CD4-positive, alpha-beta memory T cell (primary cell): ENCODE measurements at regions not wholly inside any gene's neighbourhood (a gene's known extent, or its start where the extent isn't known, plus 50 kb on each side); places are given as distances from the start of the nearest gene placed in this dataset.
"Not testable (repeated sequence)": the region's sequence is repeated elsewhere in the genome, so short reads cannot be mapped to it uniquely, and the experiment has no call there.

Experiments used
- CTCF ChIA-PET: fragments of 350-600 bp; sonication (Branson Sonifier 250); formaldehyde crosslinking; loops from one replicate; lab custom pipeline; 2021; ENCODE audit warnings: inconsistent platforms; ENCODE audit not compliant: partially characterized antibody; lab: Charles Lee
- POLR2A ChIA-PET: fragments of 350-600 bp; sonication (Branson Sonifier 250); formaldehyde crosslinking; loops from one replicate; lab custom pipeline; 2021; ENCODE audit not compliant: partially characterized antibody; lab: Charles Lee
- DNase-seq, 5 donors: peaks; one replicate each; pipeline versions ENCODE4 v3.0.0 to v3.0.0-alpha.2; 2020 to 2022; ENCODE audit warnings: mixed read lengths in 1 of 5
- H3K27ac ChIP-seq: one replicate; pipeline ENCODE4 v1.7.0; 2013; ENCODE audit warnings: low read depth, low read length
- H3K27me3 ChIP-seq: 2 replicates; pipeline ENCODE4 v1.7.0; 2013; ENCODE audit warnings: mild to moderate bottlenecking, low read length, moderate library complexity; ENCODE audit not compliant: insufficient read depth
- H3K36me3 ChIP-seq: 2 replicates; pipeline ENCODE4 v1.7.0; 2013; ENCODE audit warnings: mild to moderate bottlenecking, low read length, moderate library complexity; ENCODE audit not compliant: insufficient read depth
- H3K4me1 ChIP-seq: 2 replicates; pipeline ENCODE4 v1.7.0; 2013; ENCODE audit warnings: mild to moderate bottlenecking, low read length, moderate library complexity; ENCODE audit not compliant: insufficient read depth
- H3K4me3 ChIP-seq, 2 donors: one replicate each; pipeline ENCODE4 v1.7.0; 2013; ENCODE audit warnings: low read length in 2 of 2, mild to moderate bottlenecking in 1 of 2
- H3K9me3 ChIP-seq, 2 donors: one replicate each; pipeline ENCODE4 v1.7.0; 2013; ENCODE audit warnings: low read length in 2 of 2, control low read depth in 1 of 2; ENCODE audit not compliant: control insufficient read depth in 1 of 2
- H3K27ac Mint-ChIP-seq, 7 donors: one replicate each; pipeline ENCODE4 v1.8.0; 2020 to 2021; ENCODE audit warnings: mixed read lengths in 7 of 7, mild to moderate bottlenecking in 6 of 7, inconsistent platforms in 3 of 7, moderate library complexity in 3 of 7
- H3K27me3 Mint-ChIP-seq, 2 donors: one replicate each; pipeline ENCODE4 v1.8.0; 2020 to 2021; ENCODE audit warnings: mixed read lengths in 2 of 2
- H3K36me3 Mint-ChIP-seq, 2 donors: one replicate each; pipeline ENCODE4 v1.8.0; 2020 to 2021; ENCODE audit warnings: mixed read lengths in 2 of 2, inconsistent platforms in 1 of 2, mild to moderate bottlenecking in 1 of 2
- H3K4me1 Mint-ChIP-seq, 4 donors: one replicate each; pipeline ENCODE4 v1.8.0; 2020 to 2021; ENCODE audit warnings: mixed read lengths in 4 of 4, mild to moderate bottlenecking in 1 of 4
- H3K4me3 Mint-ChIP-seq, 8 donors: one replicate each; pipeline ENCODE4 v1.8.0; 2020 to 2021; ENCODE audit warnings: mixed read lengths in 8 of 8, mild to moderate bottlenecking in 7 of 8, moderate library complexity in 6 of 8, inconsistent platforms in 3 of 8
- H3K9me3 Mint-ChIP-seq, 8 donors: one replicate each; pipeline ENCODE4 v1.8.0; 2020 to 2021; ENCODE audit warnings: mixed read lengths in 8 of 8, mild to moderate bottlenecking in 5 of 8, inconsistent platforms in 3 of 8, moderate library complexity in 1 of 8
- intact Hi-C: fragments of 100-400 bp; cut with micrococcal nuclease; formaldehyde crosslinking; loops from one replicate; pipeline ENCODE4 v1.15.1; 2023

- H3K9me3 Mint-ChIP-seq, result peaks cover 6 to 44% (median 27%) of the 10 kb centered on the region in 8 donors
- CTCF ChIA-PET, POLR2A ChIA-PET, H3K27ac Mint-ChIP-seq, H3K27ac ChIP-seq, H3K36me3 Mint-ChIP-seq, H3K4me1 ChIP-seq, H3K4me3 ChIP-seq, H3K4me3 Mint-ChIP-seq, H3K36me3 ChIP-seq, H3K27me3 ChIP-seq, intact Hi-C loops, H3K9me3 ChIP-seq, H3K27me3 Mint-ChIP-seq, H3K4me1 Mint-ChIP-seq, DNase-seq: not testable (repeated sequence)
Observed at GRCh38 chr4:138577826-138578225, 335.7 kb upstream of the SLC7A11 start.

- Mint-ChIP-seq H3K27me3 (no peaks in the 10 kb centered on the region), H3K36me3 (no peaks in the 10 kb centered on the region), H3K27ac (no peak overlapping the region), H3K4me3 (no peak overlapping the region), H3K4me1 (no peaks in the 10 kb centered on the region), H3K9me3 (peaks cover 9 to 44% (median 26%) of the 10 kb centered on the region in 8 donors)
- POLR2A ChIA-PET, result no interaction called here
- no peak overlapping the region for H3K27ac ChIP-seq
- peaks cover 0 to 7% of the 10 kb centered on the region in 2 donors for H3K9me3 ChIP-seq
- CTCF ChIA-PET, result no interaction called here
- H3K4me3 ChIP-seq, result no peak overlapping the region
- H3K4me1 ChIP-seq, result no peaks in the 10 kb centered on the region
- intact Hi-C loops, result no loop called here
- H3K36me3 ChIP-seq, result no peaks in the 10 kb centered on the region
- no peak for DNase-seq
- no peaks in the 10 kb centered on the region for H3K27me3 ChIP-seq
Observed at GRCh38 chr4:138577145-138577544, 335.0 kb upstream of the SLC7A11 start.

GRCh38 chr4:138576684-138577083, 334.5 kb upstream of the SLC7A11 start:
- peaks cover 10 to 41% (median 26%) of the 10 kb centered on the region in 8 donors for H3K9me3 Mint-ChIP-seq
- no peaks in the 10 kb centered on the region for H3K27me3 Mint-ChIP-seq
- H3K4me1 Mint-ChIP-seq, result no peaks in the 10 kb centered on the region
- CTCF ChIA-PET, result no interaction called here
- peaks cover 0 to 7% of the 10 kb centered on the region in 2 donors for H3K9me3 ChIP-seq
- POLR2A ChIA-PET, result no interaction called here
- no peaks in the 10 kb centered on the region for H3K36me3 Mint-ChIP-seq
- no peak overlapping the region for H3K4me3 Mint-ChIP-seq
- no peaks in the 10 kb centered on the region for H3K27me3 ChIP-seq
- H3K4me3 ChIP-seq, result no peak overlapping the region
- DNase-seq, result no peak
- no peaks in the 10 kb centered on the region for H3K36me3 ChIP-seq
- no peaks in the 10 kb centered on the region for H3K4me1 ChIP-seq
- H3K27ac ChIP-seq, result no peak overlapping the region
- intact Hi-C loops, result no loop called here
- no peak overlapping the region for H3K27ac Mint-ChIP-seq

GRCh38 chr4:138573246-138573645, 331.1 kb upstream of the SLC7A11 start:
- Histone ChIP-seq H3K9me3 (peaks cover 0 to 7% of the 10 kb centered on the region in 2 donors), H3K4me3 (no peak overlapping the region), H3K27me3 (no peaks in the 10 kb centered on the region), H3K4me1 (no peaks in the 10 kb centered on the region), H3K27ac (no peak overlapping the region), H3K36me3 (no peaks in the 10 kb centered on the region)
- H3K9me3 Mint-ChIP-seq, result peaks cover 9 to 27% (median 16%) of the 10 kb centered on the region in 8 donors
- H3K4me1 Mint-ChIP-seq, result no peaks in the 10 kb centered on the region
- ChIA-PET CTCF (no interaction called here), POLR2A (no interaction called here)
- no peak overlapping the region for H3K4me3 Mint-ChIP-seq
- no peaks in the 10 kb centered on the region for H3K27me3 Mint-ChIP-seq
- no peak overlapping the region for H3K27ac Mint-ChIP-seq
- no peak for DNase-seq
- intact Hi-C loops, result no loop called here
- no peaks in the 10 kb centered on the region for H3K36me3 Mint-ChIP-seq

GRCh38 chr4:138572007-138572406, 329.9 kb upstream of the SLC7A11 start:
- Histone ChIP-seq H3K27me3 (no peaks in the 10 kb centered on the region), H3K36me3 (no peaks in the 10 kb centered on the region), H3K27ac (no peak overlapping the region), H3K4me1 (no peaks in the 10 kb centered on the region), H3K4me3 (no peak overlapping the region), H3K9me3 (peaks cover 0 to 7% of the 10 kb centered on the region in 2 donors)
- H3K36me3 Mint-ChIP-seq, result no peaks in the 10 kb centered on the region
- no peak for DNase-seq
- POLR2A ChIA-PET, result no interaction called here
- intact Hi-C loops, result no loop called here
- H3K4me1 Mint-ChIP-seq, result no peaks in the 10 kb centered on the region
- no peaks in the 10 kb centered on the region for H3K27me3 Mint-ChIP-seq
- no peak overlapping the region for H3K27ac Mint-ChIP-seq
- peaks cover 2 to 18% (median 8%) of the 10 kb centered on the region in 8 donors for H3K9me3 Mint-ChIP-seq
- CTCF ChIA-PET, result no interaction called here
- H3K4me3 Mint-ChIP-seq, result no peak overlapping the region

GRCh38 chr4:138567696-138568095, 325.5 kb upstream of the SLC7A11 start:
- H3K9me3 ChIP-seq, result no peaks in the 10 kb centered on the region
- no peaks in the 10 kb centered on the region for H3K4me1 Mint-ChIP-seq
- no peak for DNase-seq
- H3K27me3 ChIP-seq, result no peaks in the 10 kb centered on the region
- no peaks in the 10 kb centered on the region for H3K27me3 Mint-ChIP-seq
- H3K36me3 ChIP-seq, result no peaks in the 10 kb centered on the region
- CTCF ChIA-PET, result no interaction called here
- H3K36me3 Mint-ChIP-seq, result no peaks in the 10 kb centered on the region
- no peak overlapping the region for H3K27ac ChIP-seq
- H3K9me3 Mint-ChIP-seq, result peaks cover 0 to 5% (median 0%) of the 10 kb centered on the region in 8 donors
- H3K4me1 ChIP-seq, result no peaks in the 10 kb centered on the region
- no peak overlapping the region for H3K4me3 Mint-ChIP-seq
- intact Hi-C loops, result no loop called here
- H3K27ac Mint-ChIP-seq, result no peak overlapping the region
- no peak overlapping the region for H3K4me3 ChIP-seq
- POLR2A ChIA-PET, result no interaction called here

- Histone ChIP-seq H3K27me3 (no peaks in the 10 kb centered on the region), H3K4me1 (no peaks in the 10 kb centered on the region), H3K9me3 (no peaks in the 10 kb centered on the region), H3K36me3 (no peaks in the 10 kb centered on the region), H3K4me3 (no peak overlapping the region), H3K27ac (no peak overlapping the region)
- Mint-ChIP-seq H3K9me3 (peaks cover 0 to 11% (median under 1%) of the 10 kb centered on the region in 8 donors), H3K27ac (no peak overlapping the region), H3K27me3 (no peaks in the 10 kb centered on the region), H3K4me3 (no peak overlapping the region), H3K4me1 (no peaks in the 10 kb centered on the region), H3K36me3 (no peaks in the 10 kb centered on the region)
- no peak for DNase-seq
- ChIA-PET POLR2A (no interaction called here), CTCF (no interaction called here)
- intact Hi-C loops, result no loop called here
Observed at GRCh38 chr4:138565576-138565975, 323.4 kb upstream of the SLC7A11 start.

- intact Hi-C loops, result no loop called here
- Histone ChIP-seq H3K36me3 (no peaks in the 10 kb centered on the region), H3K27me3 (no peaks in the 10 kb centered on the region), H3K4me1 (no peaks in the 10 kb centered on the region), H3K4me3 (no peak overlapping the region), H3K27ac (no peak overlapping the region), H3K9me3 (no peaks in the 10 kb centered on the region)
- no peak overlapping the region for H3K27ac Mint-ChIP-seq
- DNase-seq, result no peak
- H3K4me3 Mint-ChIP-seq, result no peak overlapping the region
- POLR2A ChIA-PET, result no interaction called here
- H3K27me3 Mint-ChIP-seq, result no peaks in the 10 kb centered on the region
- no peaks in the 10 kb centered on the region for H3K4me1 Mint-ChIP-seq
- H3K36me3 Mint-ChIP-seq, result no peaks in the 10 kb centered on the region
- CTCF ChIA-PET, result no interaction called here
- peaks cover 0 to 10% (median 0%) of the 10 kb centered on the region in 8 donors for H3K9me3 Mint-ChIP-seq
Observed at GRCh38 chr4:138562544-138562991, 320.4 kb upstream of the SLC7A11 start.
